VCaP (cell line): ENCODE measurements at regions not wholly inside any gene's neighbourhood (a gene's known extent, or its start where the extent isn't known, plus 50 kb on each side); places are given as distances from the start of the nearest gene placed in this dataset.
"Not testable (repeated sequence)": the region's sequence is repeated elsewhere in the genome, so short reads cannot be mapped to it uniquely, and the experiment has no call there.

ENCODE experiments used
- H3K27ac ChIP-seq: fragments of 450-650 bp; 2 replicates; pipeline ENCODE4 v1.5.1; 2017
- TF ChIP-seq, protein P1 (sequence below): fragments of 450-650 bp; conservative IDR thresholded peaks from 2 replicates; pipeline ENCODE4 v1.5.1; 2017; ENCODE audit warnings: mild to moderate bottlenecking, moderate library complexity

DNA sequence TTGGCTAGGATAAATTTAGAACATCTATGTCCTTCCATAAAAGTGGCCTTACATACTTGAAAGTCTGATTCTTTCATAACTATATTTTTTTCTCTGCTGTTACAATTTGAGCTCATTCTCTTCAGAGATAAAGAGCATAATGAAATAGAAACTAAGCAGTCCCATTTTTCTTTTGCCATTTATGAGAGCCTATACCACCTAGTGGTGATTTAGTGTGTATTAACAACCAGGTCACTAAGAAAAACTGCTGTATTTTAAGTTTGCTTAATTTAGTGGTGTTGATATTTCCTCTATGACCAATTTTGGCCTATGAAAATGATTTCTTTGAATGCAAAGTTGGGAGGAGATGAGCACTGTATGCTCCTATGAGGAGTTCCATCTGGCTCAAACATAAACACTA, 88.7 kb upstream of the ZWINT start:
- TF ChIP-seq, protein P1, sequence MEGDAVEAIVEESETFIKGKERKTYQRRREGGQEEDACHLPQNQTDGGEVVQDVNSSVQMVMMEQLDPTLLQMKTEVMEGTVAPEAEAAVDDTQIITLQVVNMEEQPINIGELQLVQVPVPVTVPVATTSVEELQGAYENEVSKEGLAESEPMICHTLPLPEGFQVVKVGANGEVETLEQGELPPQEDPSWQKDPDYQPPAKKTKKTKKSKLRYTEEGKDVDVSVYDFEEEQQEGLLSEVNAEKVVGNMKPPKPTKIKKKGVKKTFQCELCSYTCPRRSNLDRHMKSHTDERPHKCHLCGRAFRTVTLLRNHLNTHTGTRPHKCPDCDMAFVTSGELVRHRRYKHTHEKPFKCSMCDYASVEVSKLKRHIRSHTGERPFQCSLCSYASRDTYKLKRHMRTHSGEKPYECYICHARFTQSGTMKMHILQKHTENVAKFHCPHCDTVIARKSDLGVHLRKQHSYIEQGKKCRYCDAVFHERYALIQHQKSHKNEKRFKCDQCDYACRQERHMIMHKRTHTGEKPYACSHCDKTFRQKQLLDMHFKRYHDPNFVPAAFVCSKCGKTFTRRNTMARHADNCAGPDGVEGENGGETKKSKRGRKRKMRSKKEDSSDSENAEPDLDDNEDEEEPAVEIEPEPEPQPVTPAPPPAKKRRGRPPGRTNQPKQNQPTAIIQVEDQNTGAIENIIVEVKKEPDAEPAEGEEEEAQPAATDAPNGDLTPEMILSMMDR, result peak; percentile 69
- H3K27ac ChIP-seq, result no peak overlapping the region

DNA sequence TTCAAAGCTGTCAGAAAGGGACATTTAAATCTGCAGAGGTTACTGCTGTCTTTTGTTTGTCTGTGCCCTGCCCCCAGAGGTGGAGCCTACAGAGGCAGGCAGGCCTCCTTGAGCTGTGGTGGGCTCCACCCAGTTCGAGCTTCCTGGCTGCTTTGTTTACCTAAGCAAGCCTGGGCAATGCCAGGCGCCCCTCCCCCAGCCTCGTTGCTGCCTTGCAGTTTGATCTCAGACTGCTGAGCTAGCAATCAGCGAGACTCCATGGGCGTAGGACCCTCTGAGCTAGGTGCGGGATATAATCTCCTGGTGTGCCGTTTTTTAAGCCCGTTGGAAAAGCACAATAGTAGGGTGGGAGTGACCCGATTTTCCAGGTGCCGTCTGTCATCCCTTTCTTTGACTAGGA, 86.6 kb upstream of the ZWINT start:
- H3K27ac ChIP-seq, result not testable (repeated sequence)

DNA sequence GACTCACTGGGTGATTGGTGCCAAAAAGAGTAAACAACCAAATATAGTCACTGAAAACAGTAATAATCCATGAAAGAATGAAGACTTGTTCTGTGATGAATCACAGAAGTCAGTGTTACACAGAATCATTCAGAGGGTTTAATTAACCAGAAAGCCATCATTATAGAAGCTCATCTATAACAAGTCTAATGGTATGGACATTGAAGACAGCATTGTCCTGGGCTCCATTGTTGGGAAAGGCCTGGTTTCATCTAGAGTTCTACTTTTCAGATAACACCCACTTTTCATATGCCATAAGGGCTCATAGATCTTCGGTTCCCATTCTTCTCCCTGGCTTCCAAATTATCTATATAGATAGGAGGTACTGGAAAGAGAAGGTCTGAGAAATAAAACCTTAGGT, 80.3 kb upstream of the ZWINT start:
- not testable (repeated sequence) for H3K27ac ChIP-seq
